ENCODE measurements at regions not wholly inside any gene's neighbourhood (a gene's known extent, or its start where the extent isn't known, plus 50 kb on each side); places are given as distances from the start of the nearest gene placed in this dataset.
A peak's percentile ranks its signal among the peaks of the same experiment; 100 is the strongest.
"Not testable (repeated sequence)": the region's sequence is repeated elsewhere in the genome, so short reads cannot be mapped to it uniquely, and the experiment has no call there.

DNA sequence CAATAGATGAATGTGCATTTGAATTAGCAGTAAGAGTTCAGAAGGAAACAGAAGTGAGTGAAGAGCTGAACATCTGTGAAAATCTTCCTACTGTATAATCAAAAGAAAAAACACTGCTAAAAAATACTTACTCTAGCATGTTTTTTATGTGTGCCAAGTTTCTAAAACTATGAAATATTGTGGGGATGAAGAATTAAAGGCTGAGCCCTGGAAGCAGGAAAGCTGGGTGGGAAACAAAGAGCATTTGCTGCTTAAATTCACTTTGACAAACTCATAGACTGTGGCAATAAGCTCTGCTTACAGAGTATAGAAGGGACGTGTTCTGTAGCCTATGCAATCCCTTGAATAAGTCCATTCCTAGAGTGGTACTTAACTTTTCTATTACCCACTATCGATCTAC, 261.7 kb downstream of the ANKRD50 start:
- TF ChIP-seq CTCF (IDR thresholded peaks at IDR 0.05; ENCODE audit: low read depth, low read length), result no peak
- H3K4me3 ChIP-seq (replicated peaks in 1 of 2; ENCODE audit: low read depth in 2 of 2, low read length in 2 of 2), result no peak overlapping the region
- no peak for DNase-seq (ENCODE audit: low read depth in 2 of 2)

DNA sequence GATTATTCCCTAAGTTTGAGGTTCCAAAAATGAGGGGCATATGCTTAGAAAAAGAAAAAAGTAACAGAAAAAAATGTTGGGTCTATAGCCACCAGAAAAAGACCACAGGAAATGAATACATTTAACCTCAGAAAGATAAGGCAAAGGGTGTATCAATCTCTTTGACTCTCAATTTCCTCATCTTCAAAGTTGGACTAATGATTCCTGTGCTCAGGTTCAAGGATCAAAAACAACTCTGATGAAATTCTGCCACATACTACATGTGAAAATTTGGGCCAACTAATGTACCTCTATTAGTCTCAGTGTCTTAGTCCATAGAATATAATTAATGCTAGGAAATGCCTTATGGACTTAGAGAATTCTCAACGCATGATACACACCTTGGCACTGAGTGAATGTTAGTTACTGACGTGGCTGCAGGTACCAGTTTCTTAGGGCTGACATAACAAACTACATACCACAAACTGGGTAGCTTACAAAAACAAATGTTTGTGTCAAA, 257.7 kb downstream of the ANKRD50 start:
- no peak overlapping the region for H3K4me3 ChIP-seq (replicated peaks in 1 of 2; ENCODE audit: low read depth in 2 of 2, low read length in 2 of 2)
- TF ChIP-seq CTCF (IDR thresholded peaks at IDR 0.05; ENCODE audit: low read depth, low read length), result no peak
- no peak for DNase-seq (ENCODE audit: low read depth in 2 of 2)

- H3K4me3 ChIP-seq (replicated peaks in 1 of 2; ENCODE audit: low read depth in 2 of 2, low read length in 2 of 2), result no peak overlapping the region
- no peak for TF ChIP-seq CTCF (IDR thresholded peaks at IDR 0.05; ENCODE audit: low read depth, low read length)
- no peak for DNase-seq (ENCODE audit: low read depth in 2 of 2)
Measured at GRCh38 chr4:124455671-124456070, 256.9 kb downstream of the ANKRD50 start.

DNA sequence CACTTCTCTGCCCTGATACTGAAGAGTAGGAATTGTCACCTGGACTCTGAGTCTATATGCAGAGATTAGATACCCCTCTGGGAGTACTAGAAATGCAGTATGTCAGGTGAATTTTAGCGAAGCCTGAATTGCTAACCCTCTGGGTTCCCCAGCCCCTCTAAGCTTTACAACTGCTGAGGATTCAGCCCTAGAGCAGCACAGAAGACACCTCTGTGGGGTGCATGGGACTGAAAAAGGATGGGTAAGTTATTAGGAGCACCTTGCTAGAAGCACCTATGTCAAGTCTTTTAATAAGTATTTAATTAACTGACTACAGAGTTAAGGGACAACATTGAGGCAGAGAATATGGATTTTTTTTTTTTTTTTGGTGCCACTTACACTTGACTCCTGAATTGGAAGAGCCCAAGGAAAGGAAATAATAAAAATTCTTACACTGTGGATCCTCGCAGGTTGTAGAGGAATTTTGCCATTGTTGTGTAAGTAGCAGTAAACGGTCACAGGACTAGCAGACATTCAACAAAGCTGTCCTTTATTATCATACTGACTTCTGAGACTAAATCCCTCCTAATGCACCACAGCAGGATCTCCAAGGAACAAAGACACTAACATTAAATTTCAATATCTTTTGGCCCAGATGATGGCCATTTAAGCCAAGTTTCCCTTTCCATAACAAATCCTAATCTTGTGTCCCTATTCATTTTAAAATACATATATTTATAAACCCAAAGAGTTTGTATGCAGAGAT, 253.2 kb downstream of the ANKRD50 start:
- TF ChIP-seq CTCF (IDR thresholded peaks at IDR 0.05; ENCODE audit: low read depth, low read length), result no peak
- DNase-seq (ENCODE audit: low read depth in 2 of 2), result peak in 1 of 2 donors; percentile 20
- no peak overlapping the region for H3K4me3 ChIP-seq (replicated peaks in 1 of 2; ENCODE audit: low read depth in 2 of 2, low read length in 2 of 2)

DNA sequence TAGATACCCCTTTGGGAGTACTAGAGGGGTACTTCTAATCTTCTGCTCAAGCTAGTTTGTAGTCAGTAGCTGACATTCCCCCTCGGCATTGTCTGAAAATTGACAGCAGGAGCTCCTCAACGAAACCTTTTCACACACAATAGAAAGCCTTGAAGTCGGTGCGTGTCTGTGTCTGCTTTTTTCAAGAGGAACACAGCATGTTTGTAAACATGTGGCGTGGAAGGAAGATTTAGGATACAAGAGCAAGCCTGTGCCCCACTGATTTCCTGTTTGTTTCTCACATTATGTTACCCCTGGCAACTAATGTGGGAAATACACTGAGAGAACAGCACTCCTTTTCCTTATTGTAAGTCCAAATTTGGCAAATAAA, 252.6 kb downstream of the ANKRD50 start:
- TF ChIP-seq CTCF (IDR thresholded peaks at IDR 0.05; ENCODE audit: low read depth, low read length), result no peak
- no peak overlapping the region for H3K4me3 ChIP-seq (replicated peaks in 1 of 2; ENCODE audit: low read depth in 2 of 2, low read length in 2 of 2)
- peak; percentile 71 to 80 for DNase-seq (ENCODE audit: low read depth in 2 of 2)

- DNase-seq (ENCODE audit: low read depth in 2 of 2), result peak in 1 of 2 donors; percentile 25
- not testable (repeated sequence) for H3K4me3 ChIP-seq (replicated peaks in 1 of 2; ENCODE audit: low read depth in 2 of 2, low read length in 2 of 2)
Measured at GRCh38 chr4:124461592-124461991, 250.9 kb downstream of the ANKRD50 start.

DNA sequence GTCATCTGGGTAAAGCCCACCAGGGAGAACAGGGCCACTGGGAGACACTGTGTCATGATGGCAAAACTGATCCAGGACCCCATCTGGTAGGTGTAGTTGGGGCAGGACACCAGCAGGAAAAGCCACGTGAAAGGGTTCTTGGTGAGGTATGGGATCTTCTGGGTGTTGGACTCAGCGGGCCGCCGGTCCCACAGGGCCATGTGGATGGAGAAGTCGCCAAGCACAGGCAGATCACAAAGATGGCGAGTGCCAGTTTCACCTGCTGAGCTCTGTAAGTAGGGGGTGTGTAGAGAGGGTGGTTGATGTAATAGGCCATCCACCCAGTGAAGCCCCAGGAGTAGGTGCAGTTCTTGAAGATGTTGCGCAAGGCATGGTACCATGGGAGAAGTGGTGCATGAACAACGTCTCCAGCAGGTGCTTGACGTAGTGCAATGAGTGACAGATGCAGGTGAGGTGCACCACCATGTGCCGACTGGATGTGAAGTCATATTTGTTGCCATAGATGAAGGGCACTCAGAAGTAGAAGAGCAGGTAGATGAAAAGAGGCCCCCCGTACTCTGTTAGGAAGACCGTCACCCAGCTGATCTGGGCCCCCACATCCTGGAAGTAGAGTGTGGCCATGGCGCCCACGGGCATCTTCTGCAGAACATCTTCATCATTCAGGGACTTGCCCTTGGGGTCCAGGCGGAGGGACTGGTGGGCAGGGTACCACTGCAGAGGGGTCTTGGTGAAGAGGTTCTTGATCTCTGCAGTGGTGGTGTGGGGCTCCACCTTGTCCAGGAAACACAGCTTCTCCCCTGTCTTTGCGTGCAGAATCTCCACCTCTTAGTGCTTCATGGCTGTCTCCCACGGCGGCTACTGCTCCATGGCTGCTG, 249.3 kb downstream of the ANKRD50 start:
- no peak for DNase-seq (ENCODE audit: low read depth in 2 of 2)
- TF ChIP-seq CTCF (IDR thresholded peaks at IDR 0.05; ENCODE audit: low read depth, low read length), result no peak

More for the DNA sequence above, 249.3 kb downstream of the ANKRD50 start:
- H3K4me3 ChIP-seq (replicated peaks in 1 of 2; ENCODE audit: low read depth in 2 of 2, low read length in 2 of 2), result no peak overlapping the region
